ENCODE measurements at regions not wholly inside any gene's neighbourhood (a gene's known extent, or its start where the extent isn't known, plus 50 kb on each side); places are given as distances from the start of the nearest gene placed in this dataset.
"Not testable (repeated sequence)": the region's sequence is repeated elsewhere in the genome, so short reads cannot be mapped to it uniquely, and the experiment has no call there.

DNA sequence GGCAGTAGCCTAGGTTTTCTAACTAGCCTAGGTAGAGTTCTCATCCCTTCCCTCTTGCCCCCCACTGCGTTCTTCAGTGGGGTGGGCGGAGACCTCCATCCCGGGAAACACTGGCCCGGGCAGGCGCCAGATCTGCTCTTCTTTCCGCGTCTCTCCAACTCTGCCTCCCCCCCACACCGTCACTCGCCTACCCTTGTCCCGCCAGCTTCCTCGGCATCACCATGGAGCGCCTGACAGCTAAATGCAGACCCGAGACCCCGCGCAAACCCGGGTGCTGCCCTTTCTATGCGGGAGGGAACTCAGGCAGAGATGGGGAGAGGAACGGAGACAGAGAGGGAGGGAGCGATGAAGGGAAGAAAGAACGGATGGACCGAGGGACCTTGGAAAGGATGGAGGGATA lies 1494.8 kb upstream of the DEFB115 start:
- no peaks in the 10 kb centered on the region for H3K4me1 ChIP-seq (ENCODE audit: control insufficient read depth, insufficient read depth, low read length, poor library complexity, severe bottlenecking)
- H3K36me3 ChIP-seq (ENCODE audit: control insufficient read depth, insufficient read depth, low read length): no peaks in the 10 kb centered on the region
- H3K4me3 ChIP-seq (ENCODE audit: insufficient read depth, low read depth, low read length, poor library complexity, severe bottlenecking): no peak overlapping the region
- no peaks in the 10 kb centered on the region for H3K27me3 ChIP-seq (replicated peaks; ENCODE audit: control insufficient read depth, insufficient read depth, low read length, poor library complexity, severe bottlenecking)
- no peak for DNase-seq
- no peaks in the 10 kb centered on the region for H3K9me3 ChIP-seq (ENCODE audit: control insufficient read depth, low read length)
- H3K27ac ChIP-seq (ENCODE audit: insufficient read depth, low read length, poor library complexity, severe bottlenecking): no peak overlapping the region

GRCh38 chr20:29763821-29764511 lies 1493.5 kb upstream of the DEFB115 start:
- Histone ChIP-seq H3K4me1 (ENCODE audit: control insufficient read depth, insufficient read depth, low read length, poor library complexity, severe bottlenecking) (no peaks in the 10 kb centered on the region), H3K4me3 (ENCODE audit: insufficient read depth, low read depth, low read length, poor library complexity, severe bottlenecking) (no peak overlapping the region), H3K9me3 (ENCODE audit: control insufficient read depth, low read length) (no peaks in the 10 kb centered on the region), H3K27me3 (replicated peaks; ENCODE audit: control insufficient read depth, insufficient read depth, low read length, poor library complexity, severe bottlenecking) (no peaks in the 10 kb centered on the region), H3K36me3 (ENCODE audit: control insufficient read depth, insufficient read depth, low read length) (no peaks in the 10 kb centered on the region), H3K27ac (ENCODE audit: insufficient read depth, low read length, poor library complexity, severe bottlenecking) (no peak overlapping the region)
- no peak for DNase-seq

DNA sequence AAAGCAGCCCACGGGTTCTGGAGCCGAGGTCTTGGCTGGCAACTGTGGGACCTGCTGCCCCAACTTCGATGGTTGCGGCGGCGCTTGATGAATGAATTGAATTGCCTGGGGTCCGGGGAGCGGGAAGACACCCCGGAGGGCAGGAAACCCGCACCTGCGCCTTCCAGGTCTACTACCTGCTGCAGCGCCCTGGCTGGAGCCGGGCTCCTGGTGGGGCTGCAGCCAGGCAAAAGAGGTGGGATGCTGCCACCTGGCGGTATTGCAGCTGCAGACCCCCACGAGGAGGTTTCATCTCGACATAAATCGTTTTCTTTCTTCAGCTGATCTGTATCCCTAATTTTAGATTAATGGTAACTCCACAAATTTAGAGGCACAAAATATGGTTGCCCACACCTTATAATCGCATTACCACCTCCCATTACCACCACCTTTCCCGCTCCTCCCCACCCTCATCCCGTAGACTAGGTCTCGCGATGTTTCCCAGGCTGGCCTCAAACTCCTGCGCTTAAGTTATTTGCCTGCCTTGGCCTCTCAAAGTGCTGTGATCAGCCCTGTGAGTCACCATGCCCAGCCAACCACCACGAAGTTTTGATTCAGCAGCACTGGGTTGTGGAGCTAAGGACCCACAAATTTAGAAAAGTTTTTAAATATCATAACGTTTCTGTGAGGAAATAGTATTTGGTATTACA lies 1492.4 kb upstream of the DEFB115 start:
- DNase-seq; H3K36me3 ChIP-seq (ENCODE audit: control insufficient read depth, insufficient read depth, low read length); H3K4me1 ChIP-seq (ENCODE audit: control insufficient read depth, insufficient read depth, low read length, poor library complexity, severe bottlenecking); H3K9me3 ChIP-seq (ENCODE audit: control insufficient read depth, low read length); H3K4me3 ChIP-seq (ENCODE audit: insufficient read depth, low read depth, low read length, poor library complexity, severe bottlenecking); H3K27ac ChIP-seq (ENCODE audit: insufficient read depth, low read length, poor library complexity, severe bottlenecking); H3K27me3 ChIP-seq (replicated peaks; ENCODE audit: control insufficient read depth, insufficient read depth, low read length, poor library complexity, severe bottlenecking): not testable (repeated sequence)

DNA sequence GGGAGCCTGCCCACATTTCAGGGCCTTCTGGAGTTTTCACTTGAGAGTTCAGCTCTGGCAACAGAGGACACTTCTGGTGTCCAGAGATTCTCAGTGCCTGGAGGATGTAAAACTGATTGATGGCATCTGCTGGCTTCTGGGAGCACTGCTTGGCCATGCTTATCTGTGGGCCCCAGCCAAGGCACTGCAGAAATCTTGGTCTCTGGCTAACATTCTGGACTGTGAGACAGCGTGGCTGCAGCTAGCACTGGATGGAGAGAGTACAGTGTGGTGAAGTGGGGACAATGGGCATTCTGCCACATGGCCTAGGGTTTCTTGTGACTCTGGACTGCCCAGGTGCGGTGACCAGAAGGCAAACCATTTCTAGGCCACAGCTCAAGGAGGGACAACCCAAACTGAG lies 1479.4 kb upstream of the DEFB115 start:
- not testable (repeated sequence) for DNase-seq; H3K4me3 ChIP-seq (ENCODE audit: insufficient read depth, low read depth, low read length, poor library complexity, severe bottlenecking); H3K27me3 ChIP-seq (replicated peaks; ENCODE audit: control insufficient read depth, insufficient read depth, low read length, poor library complexity, severe bottlenecking); H3K27ac ChIP-seq (ENCODE audit: insufficient read depth, low read length, poor library complexity, severe bottlenecking); H3K9me3 ChIP-seq (ENCODE audit: control insufficient read depth, low read length); H3K36me3 ChIP-seq (ENCODE audit: control insufficient read depth, insufficient read depth, low read length); H3K4me1 ChIP-seq (ENCODE audit: control insufficient read depth, insufficient read depth, low read length, poor library complexity, severe bottlenecking)

DNA sequence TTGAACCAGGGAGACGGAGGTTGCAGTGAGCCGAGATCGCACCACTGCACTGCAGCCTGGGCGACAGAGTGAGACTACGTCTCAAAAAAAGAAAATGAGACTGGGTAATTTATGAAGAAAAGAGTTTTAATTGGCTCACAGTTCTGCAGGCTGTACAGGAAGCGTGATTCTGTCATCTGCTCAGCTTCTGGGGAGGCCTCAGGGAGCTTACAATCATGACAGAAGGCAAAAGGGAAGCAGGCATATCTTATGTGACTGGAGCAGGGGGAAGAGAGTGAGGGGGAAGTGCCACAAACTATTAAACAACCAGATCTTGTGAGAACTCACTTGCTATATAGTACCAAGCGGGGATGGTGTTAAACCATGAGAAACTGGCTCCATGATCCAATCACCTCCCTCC lies 1476.2 kb upstream of the DEFB115 start:
- H3K9me3 ChIP-seq (ENCODE audit: control insufficient read depth, low read length); H3K27me3 ChIP-seq (replicated peaks; ENCODE audit: control insufficient read depth, insufficient read depth, low read length, poor library complexity, severe bottlenecking); H3K4me3 ChIP-seq (ENCODE audit: insufficient read depth, low read depth, low read length, poor library complexity, severe bottlenecking); DNase-seq; H3K4me1 ChIP-seq (ENCODE audit: control insufficient read depth, insufficient read depth, low read length, poor library complexity, severe bottlenecking); H3K36me3 ChIP-seq (ENCODE audit: control insufficient read depth, insufficient read depth, low read length); H3K27ac ChIP-seq (ENCODE audit: insufficient read depth, low read length, poor library complexity, severe bottlenecking): not testable (repeated sequence)

- H3K9me3 ChIP-seq (ENCODE audit: control insufficient read depth, low read length); H3K4me1 ChIP-seq (ENCODE audit: control insufficient read depth, insufficient read depth, low read length, poor library complexity, severe bottlenecking); H3K27ac ChIP-seq (ENCODE audit: insufficient read depth, low read length, poor library complexity, severe bottlenecking); DNase-seq; H3K36me3 ChIP-seq (ENCODE audit: control insufficient read depth, insufficient read depth, low read length); H3K4me3 ChIP-seq (ENCODE audit: insufficient read depth, low read depth, low read length, poor library complexity, severe bottlenecking); H3K27me3 ChIP-seq (replicated peaks; ENCODE audit: control insufficient read depth, insufficient read depth, low read length, poor library complexity, severe bottlenecking): not testable (repeated sequence)
Observed at GRCh38 chr20:29781891-29782290, 1475.6 kb upstream of the DEFB115 start.

DNA sequence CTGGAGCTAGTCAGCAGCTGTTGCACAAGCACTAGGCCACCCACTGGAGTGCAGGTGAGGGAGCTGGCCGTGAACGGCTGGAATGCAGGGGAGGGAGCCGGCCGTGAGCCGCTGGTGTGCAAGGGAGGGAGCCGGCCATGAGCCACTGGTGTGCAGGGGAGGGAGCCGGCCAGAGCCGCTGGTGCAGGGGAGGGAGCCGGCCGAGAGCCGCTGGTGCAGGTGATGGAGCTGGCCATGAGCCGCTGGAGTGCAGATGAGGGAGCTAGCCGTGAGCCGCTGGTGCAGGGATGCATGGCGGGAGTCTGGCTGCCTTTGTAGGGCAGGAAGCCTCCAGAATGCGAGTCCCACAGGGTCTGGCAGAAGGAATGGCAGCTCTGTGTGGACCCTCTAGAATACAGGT lies 1470.0 kb upstream of the DEFB115 start:
- not testable (repeated sequence) for H3K4me1 ChIP-seq (ENCODE audit: control insufficient read depth, insufficient read depth, low read length, poor library complexity, severe bottlenecking)

GRCh38 chr20:29790510-29790909 lies 1467.0 kb upstream of the DEFB115 start:
- no peaks in the 10 kb centered on the region for H3K4me1 ChIP-seq (ENCODE audit: control insufficient read depth, insufficient read depth, low read length, poor library complexity, severe bottlenecking)
- H3K36me3 ChIP-seq (ENCODE audit: control insufficient read depth, insufficient read depth, low read length): no peaks in the 10 kb centered on the region
- DNase-seq: no peak
- no peaks in the 10 kb centered on the region for H3K27me3 ChIP-seq (replicated peaks; ENCODE audit: control insufficient read depth, insufficient read depth, low read length, poor library complexity, severe bottlenecking)
- H3K27ac ChIP-seq (ENCODE audit: insufficient read depth, low read length, poor library complexity, severe bottlenecking): no peak overlapping the region
- H3K9me3 ChIP-seq (ENCODE audit: control insufficient read depth, low read length): no peaks in the 10 kb centered on the region
- H3K4me3 ChIP-seq (ENCODE audit: insufficient read depth, low read depth, low read length, poor library complexity, severe bottlenecking): no peak overlapping the region

More for the DNA sequence above, 1470.0 kb upstream of the DEFB115 start:
- not testable (repeated sequence) for H3K27me3 ChIP-seq (replicated peaks; ENCODE audit: control insufficient read depth, insufficient read depth, low read length, poor library complexity, severe bottlenecking); H3K9me3 ChIP-seq (ENCODE audit: control insufficient read depth, low read length); H3K27ac ChIP-seq (ENCODE audit: insufficient read depth, low read length, poor library complexity, severe bottlenecking); DNase-seq; H3K36me3 ChIP-seq (ENCODE audit: control insufficient read depth, insufficient read depth, low read length); H3K4me3 ChIP-seq (ENCODE audit: insufficient read depth, low read depth, low read length, poor library complexity, severe bottlenecking)

DNA sequence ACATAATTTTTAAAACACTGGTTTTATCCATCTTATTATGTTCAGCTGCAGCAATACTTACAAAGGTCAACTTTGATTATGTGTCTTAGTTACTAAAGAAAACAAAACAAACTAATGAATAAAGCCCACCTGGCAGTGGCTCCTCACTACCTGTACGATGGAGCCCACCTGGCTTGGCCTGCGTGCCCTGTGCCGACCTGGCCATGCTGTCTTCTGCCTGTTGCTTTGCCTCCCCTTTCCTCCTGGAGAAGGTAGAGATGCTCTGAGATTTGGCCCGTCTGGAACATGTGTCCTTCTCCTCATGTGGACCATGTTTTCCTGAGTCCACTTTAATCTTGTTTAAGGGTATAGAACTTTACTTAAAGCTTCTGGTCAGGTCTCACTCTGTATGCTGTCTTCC lies 1426.0 kb upstream of the DEFB115 start:
- not testable (repeated sequence) for H3K4me1 ChIP-seq (ENCODE audit: control insufficient read depth, insufficient read depth, low read length, poor library complexity, severe bottlenecking); DNase-seq; H3K9me3 ChIP-seq (ENCODE audit: control insufficient read depth, low read length); H3K27ac ChIP-seq (ENCODE audit: insufficient read depth, low read length, poor library complexity, severe bottlenecking); H3K4me3 ChIP-seq (ENCODE audit: insufficient read depth, low read depth, low read length, poor library complexity, severe bottlenecking); H3K36me3 ChIP-seq (ENCODE audit: control insufficient read depth, insufficient read depth, low read length); H3K27me3 ChIP-seq (replicated peaks; ENCODE audit: control insufficient read depth, insufficient read depth, low read length, poor library complexity, severe bottlenecking)

DNA sequence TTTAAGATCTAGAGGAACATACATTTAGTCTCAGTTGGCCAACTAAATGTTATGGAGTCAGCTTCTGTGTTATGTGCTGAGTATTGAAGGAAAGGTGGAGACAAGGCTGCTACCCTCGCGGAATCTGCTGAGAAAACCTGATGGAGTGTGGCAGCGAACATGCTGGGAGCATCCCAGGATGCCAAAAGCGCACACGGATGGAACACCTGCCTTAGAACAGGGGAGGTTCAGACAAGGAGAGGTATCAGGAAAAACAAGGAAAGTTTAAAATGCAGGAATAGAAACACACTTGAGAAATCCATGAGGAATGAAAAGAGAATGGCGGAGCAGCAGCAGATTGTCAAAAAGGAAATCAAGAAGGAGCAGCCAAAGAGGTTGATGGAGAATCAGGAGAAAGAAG lies 1389.5 kb upstream of the DEFB115 start:
- not testable (repeated sequence) for H3K36me3 ChIP-seq (ENCODE audit: control insufficient read depth, insufficient read depth, low read length); H3K9me3 ChIP-seq (ENCODE audit: control insufficient read depth, low read length); H3K27me3 ChIP-seq (replicated peaks; ENCODE audit: control insufficient read depth, insufficient read depth, low read length, poor library complexity, severe bottlenecking); DNase-seq; H3K27ac ChIP-seq (ENCODE audit: insufficient read depth, low read length, poor library complexity, severe bottlenecking); H3K4me3 ChIP-seq (ENCODE audit: insufficient read depth, low read depth, low read length, poor library complexity, severe bottlenecking); H3K4me1 ChIP-seq (ENCODE audit: control insufficient read depth, insufficient read depth, low read length, poor library complexity, severe bottlenecking)
